ENCODE measurements at regions not wholly inside any gene's neighbourhood (a gene's known extent, or its start where the extent isn't known, plus 50 kb on each side); places are given as distances from the start of the nearest gene placed in this dataset.
"Not testable (repeated sequence)": the region's sequence is repeated elsewhere in the genome, so short reads cannot be mapped to it uniquely, and the experiment has no call there.

- DNase-seq (ENCODE audit: low spot score): no peak
These were observed 546.2 kb upstream of the ATP2B1 start for GRCh38 chr12:90254796-90255195.

GRCh38 chr12:90253674-90254181 lies 545.1 kb upstream of the ATP2B1 start:
- DNase-seq (ENCODE audit: low spot score): no peak

DNA sequence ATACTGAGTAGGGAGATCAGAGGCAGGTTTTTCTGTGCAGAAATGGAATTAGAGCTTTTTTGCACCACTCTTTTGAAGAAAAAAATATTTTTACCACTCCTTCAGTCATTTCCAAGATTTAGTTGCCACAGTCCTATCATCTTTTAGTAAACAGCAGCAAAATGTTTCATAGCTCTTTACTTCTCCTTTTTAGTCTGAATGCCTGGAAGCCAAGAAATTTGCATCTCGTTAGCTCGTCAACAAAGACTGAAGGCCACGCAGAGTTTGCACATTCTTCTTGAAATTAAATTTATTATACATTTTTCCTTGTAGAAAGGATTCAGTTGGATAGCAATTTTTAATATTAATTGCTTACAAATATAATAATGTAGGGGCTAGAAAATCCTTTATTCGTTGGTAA lies 544.5 kb upstream of the ATP2B1 start:
- DNase-seq (ENCODE audit: low spot score): no peak

DNA sequence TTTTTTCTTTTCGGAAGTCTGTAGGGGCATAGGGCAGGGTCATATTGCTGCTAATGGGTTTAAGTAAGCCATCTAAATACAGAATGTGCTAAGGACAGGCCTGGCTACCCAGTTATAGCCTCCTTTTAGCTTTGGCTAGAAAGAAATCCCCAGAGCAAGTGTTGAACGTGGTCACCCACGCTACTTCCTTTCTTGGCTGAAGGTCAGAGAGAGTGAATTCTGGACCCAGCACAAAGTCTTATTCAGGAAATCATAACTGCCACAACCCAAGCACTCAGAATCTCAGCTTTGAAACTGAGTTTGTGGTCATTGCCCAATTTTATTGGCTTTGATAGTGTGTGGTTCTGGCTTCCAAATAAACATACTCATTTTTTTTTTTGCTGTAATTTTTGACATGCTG lies 542.1 kb upstream of the ATP2B1 start:
- DNase-seq (ENCODE audit: low spot score): no peak

- no peak for DNase-seq (ENCODE audit: low spot score)
These were observed 541.4 kb upstream of the ATP2B1 start for GRCh38 chr12:90250042-90250441.

GRCh38 chr12:90246688-90247087 lies 538.0 kb upstream of the ATP2B1 start:
- no peak for DNase-seq (ENCODE audit: low spot score)

GRCh38 chr12:90245391-90245790 lies 536.8 kb upstream of the ATP2B1 start:
- DNase-seq (ENCODE audit: low spot score): no peak

DNA sequence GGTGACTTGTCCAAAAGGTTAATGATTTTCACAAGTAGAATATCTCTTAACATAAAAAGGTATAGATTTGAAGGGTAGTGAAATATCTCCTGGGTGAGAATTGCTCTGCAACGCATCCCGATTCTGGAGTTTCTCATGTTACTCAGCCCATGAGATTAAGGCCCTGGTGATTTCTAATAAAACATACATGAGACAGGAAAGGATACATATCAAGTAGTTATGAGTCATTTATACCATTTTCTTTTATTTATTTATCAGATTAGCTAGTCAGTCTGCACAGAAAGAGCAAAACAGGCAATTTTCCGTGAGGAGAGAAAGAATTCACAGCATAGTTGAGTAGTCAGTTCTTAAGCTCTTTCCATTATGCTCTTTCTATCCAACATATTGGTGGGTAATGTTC lies 535.6 kb upstream of the ATP2B1 start:
- no peak for DNase-seq (ENCODE audit: low spot score)

GRCh38 chr12:90243211-90243610 lies 534.6 kb upstream of the ATP2B1 start:
- no peak for DNase-seq (ENCODE audit: low spot score)

- DNase-seq (ENCODE audit: low spot score): no peak
These were observed 531.2 kb upstream of the ATP2B1 start for GRCh38 chr12:90239732-90240260.

GRCh38 chr12:90238663-90239271 lies 530.1 kb upstream of the ATP2B1 start:
- DNase-seq (ENCODE audit: low spot score): no peak

- DNase-seq (ENCODE audit: low spot score): no peak
These were observed 529.2 kb upstream of the ATP2B1 start for GRCh38 chr12:90237841-90238240.

GRCh38 chr12:90235642-90236041 lies 527.0 kb upstream of the ATP2B1 start:
- DNase-seq (ENCODE audit: low spot score): no peak

GRCh38 chr12:90234472-90234871 lies 525.8 kb upstream of the ATP2B1 start:
- no peak for DNase-seq (ENCODE audit: low spot score)

DNA sequence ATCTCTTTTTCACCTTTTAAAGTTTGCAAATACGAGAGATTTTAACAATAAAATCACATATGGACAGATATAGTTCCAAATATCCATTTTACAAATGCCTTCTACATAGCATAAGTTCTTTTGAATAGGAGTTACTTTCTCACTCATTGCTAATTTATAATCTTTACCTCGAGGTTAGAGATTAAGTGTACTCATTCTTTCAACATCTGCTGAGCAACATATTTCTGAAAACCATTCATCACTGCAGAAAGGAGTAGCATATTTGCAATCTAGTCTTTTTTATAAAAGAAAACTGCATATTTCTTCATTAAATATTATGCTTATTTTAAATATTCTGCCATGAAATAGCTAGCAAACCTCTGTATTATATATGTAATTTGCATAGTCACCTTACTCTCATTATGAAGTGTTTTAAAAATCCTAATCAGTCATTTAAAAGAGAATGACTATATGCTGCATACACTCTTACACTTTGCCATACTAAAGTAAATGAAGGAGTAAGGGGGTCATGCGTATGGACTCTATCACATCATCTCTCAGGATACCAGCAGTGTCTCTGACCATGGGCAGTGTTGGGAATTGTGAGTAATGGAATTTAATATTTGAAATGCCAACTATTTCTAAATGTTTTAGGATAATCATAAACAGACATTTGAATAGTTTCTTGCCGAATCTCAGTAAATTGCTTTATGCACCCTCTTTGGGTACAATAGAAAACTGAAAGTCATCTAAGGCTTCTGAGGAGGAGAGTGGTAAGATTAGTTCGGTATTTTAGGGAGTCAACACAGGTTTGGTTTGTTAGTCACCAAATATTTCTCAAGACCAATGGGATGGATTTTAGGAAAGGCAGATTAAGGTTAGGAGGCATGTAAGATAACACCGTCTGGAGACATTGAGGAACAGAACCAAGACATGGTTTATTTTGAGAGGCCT lies 524.8 kb upstream of the ATP2B1 start:
- DNase-seq (ENCODE audit: low spot score): no peak

- no peak for DNase-seq (ENCODE audit: low spot score)
These were observed 521.0 kb upstream of the ATP2B1 start for GRCh38 chr12:90229407-90230170.

GRCh38 chr12:90226211-90226610 lies 517.6 kb upstream of the ATP2B1 start:
- no peak for DNase-seq (ENCODE audit: low spot score)

DNA sequence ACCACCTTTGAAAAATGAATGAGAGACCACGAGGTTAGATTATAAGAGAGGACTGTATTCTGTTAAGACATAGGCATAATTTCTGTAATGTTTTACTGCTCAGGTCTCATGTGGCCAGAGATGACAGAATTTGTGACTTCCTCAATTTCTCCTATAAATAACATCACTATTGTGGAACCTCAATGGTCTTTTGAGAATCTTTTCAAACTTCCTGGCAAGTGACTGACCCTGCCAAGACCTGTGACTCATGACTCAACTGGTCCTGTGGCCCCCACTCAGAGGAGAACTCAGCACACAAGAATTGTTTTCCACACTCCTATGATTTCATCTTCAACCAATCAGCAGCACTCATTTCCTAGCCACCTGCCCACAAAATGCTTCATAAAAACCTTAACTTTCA lies 508.2 kb upstream of the ATP2B1 start:
- DNase-seq (ENCODE audit: low spot score): no peak

DNA sequence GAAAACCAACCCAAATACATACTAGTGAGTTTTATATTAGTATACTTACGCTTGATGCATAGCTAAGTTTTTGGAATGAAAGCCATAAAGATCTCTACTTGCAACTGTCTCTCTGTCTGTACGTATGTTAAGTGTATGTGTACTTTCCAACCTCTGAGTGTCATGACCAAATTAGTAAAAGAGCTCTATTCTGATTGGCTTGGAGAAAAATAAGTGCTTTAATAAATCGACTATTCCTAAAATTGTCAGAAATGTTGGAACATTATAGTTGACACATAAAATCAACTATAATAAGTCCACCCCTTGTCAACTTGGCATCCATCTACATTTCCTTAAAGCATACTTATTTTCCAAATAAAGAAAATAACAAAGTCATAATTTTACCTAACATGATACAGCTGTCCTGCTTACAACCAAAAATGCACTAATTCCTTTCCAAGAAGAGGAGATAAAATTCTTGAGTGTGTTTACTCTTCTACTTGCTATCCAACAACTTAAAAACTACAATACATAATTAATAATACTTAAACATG lies 507.4 kb upstream of the ATP2B1 start:
- no peak for DNase-seq (ENCODE audit: low spot score)

DNA sequence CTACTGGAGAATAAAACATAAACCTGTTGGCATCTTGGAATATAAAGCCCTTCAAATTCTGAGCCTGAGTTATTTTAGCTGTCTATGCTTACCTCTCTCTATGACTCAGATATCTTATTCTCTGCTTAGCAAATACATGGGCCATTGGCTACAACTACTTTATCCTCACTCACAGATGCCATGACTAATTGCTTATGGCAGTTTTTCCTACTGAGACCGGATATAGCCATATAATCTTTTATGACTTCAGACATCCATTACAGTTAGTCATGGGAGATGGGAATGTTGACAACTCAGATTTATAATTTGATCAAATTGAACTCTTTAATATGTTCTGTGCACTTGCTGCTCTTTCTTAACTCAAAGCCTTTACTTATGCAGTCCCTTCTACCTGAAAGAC lies 502.4 kb upstream of the ATP2B1 start:
- no peak for DNase-seq (ENCODE audit: low spot score)

GRCh38 chr12:90209029-90209428 lies 500.4 kb upstream of the ATP2B1 start:
- DNase-seq (ENCODE audit: low spot score): no peak

DNA sequence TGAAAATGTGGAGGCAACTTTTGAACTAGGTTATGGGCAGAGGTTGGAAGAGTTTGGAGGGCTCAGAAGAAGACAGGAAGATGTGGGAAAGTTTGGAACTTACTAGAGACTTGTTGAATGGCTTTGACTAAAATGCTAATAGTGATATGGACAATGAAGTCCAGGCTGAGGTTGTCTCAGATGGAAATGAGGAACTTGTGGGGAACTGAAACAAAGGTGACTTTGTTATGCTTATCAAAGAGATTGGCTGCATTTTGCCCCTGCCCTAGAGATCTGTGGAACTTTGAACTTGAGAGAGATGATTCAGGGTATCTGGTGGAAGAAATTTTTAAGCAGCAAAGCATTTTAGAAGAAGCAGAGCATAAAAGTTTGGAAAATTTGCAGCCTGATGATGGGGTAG lies 499.7 kb upstream of the ATP2B1 start:
- not testable (repeated sequence) for DNase-seq (ENCODE audit: low spot score)

All from HuH-7.5 (cell line).